Psoas muscle (tissue), 7 donors: ENCODE measurements at regions not wholly inside any gene's neighbourhood (a gene's known extent, or its start where the extent isn't known, plus 50 kb on each side); places are given as distances from the start of the nearest gene placed in this dataset.

ENCODE experiments used
- ATAC-seq, 4 donors: fragments of 200-7000 bp; cut with Tn5 transposase; one replicate each; pipeline ENCODE4 v1.9.1; 2020; ENCODE audit warnings: moderate library complexity in 3 of 4, mild to moderate bottlenecking in 2 of 4
- DNase-seq, 2 donors: peaks; one replicate each; pipeline ENCODE4 v3.0.0-alpha.2; 2020
- H3K27ac ChIP-seq: fragments of 200-600 bp; one replicate; pipeline ENCODE4 v1.8.0; 2022
- H3K27me3 ChIP-seq, 3 donors: fragments of 200-600 bp in 1 of 3; one replicate each; pipeline versions ENCODE4 v1.6.1 to v1.8.0; 2013 to 2022; ENCODE audit warnings: low read length in 2 of 3, mild to moderate bottlenecking in 2 of 3, moderate library complexity in 1 of 3; ENCODE audit not compliant: insufficient read depth in 3 of 3
- H3K36me3 ChIP-seq, 2 donors: fragments of 200-600 bp in 1 of 2; one replicate each; pipeline versions ENCODE4 v1.6.1 to v1.8.0; 2013 to 2022; ENCODE audit warnings: low read depth in 1 of 2, mild to moderate bottlenecking in 1 of 2, moderate library complexity in 1 of 2; ENCODE audit not compliant: insufficient read depth in 1 of 2
- H3K4me1 ChIP-seq: fragments of 200-600 bp; one replicate; pipeline ENCODE4 v1.8.0; 2022
- H3K4me3 ChIP-seq: fragments of 200-600 bp; one replicate; pipeline ENCODE4 v1.8.0; 2022; ENCODE audit warnings: mild to moderate bottlenecking
- H3K9me3 ChIP-seq: fragments of 200-600 bp; one replicate; pipeline ENCODE4 v1.8.0; 2022
- WGBS, 3 donors: extraction: QIAGEN DNeasy Blood & Tissue Kit; methylation state at CpG; one replicate each; pipeline versions ENCODE4 v1.1.6 to v1.1.7; 2013; 5-methylcytosine and 5-hydroxymethylcytosine counted together
- intact Hi-C, 2 donors: fragments of 100-400 bp; cut with DNase I; formaldehyde crosslinking; loops; one replicate each; pipeline versions ENCODE4 v1.11.0 to v1.14.2; 2022
- TF ChIP-seq, protein P1 (sequence below): fragments of 200-600 bp; IDR thresholded peaks from one replicate; pipeline ENCODE4 v1.8.0; 2022; ENCODE audit warnings: antibody characterized with exemption
- donor health status: healthy with polysubstance abuse.
- donor health status: DM: no; HTN: no; CAD: no; lungs with moderate emphysema.
- donor health status: Bipolar disorder and iron deficiency.
- donor health status: healthy.
- donor health status: DM: yes; HTN: yes; CAD: no.
- donor health status: DM: no; HTN: no; CAD: no.
- donor health status: DM: yes; HTN: yes; CAD: no.

GRCh38 chr13:108030769-108031168 lies 184.6 kb downstream of the LIG4 start:
- H3K4me3 ChIP-seq: no peak overlapping the region
- ATAC-seq: no peak
- H3K27ac ChIP-seq: no peak overlapping the region
- TF ChIP-seq, protein P1, sequence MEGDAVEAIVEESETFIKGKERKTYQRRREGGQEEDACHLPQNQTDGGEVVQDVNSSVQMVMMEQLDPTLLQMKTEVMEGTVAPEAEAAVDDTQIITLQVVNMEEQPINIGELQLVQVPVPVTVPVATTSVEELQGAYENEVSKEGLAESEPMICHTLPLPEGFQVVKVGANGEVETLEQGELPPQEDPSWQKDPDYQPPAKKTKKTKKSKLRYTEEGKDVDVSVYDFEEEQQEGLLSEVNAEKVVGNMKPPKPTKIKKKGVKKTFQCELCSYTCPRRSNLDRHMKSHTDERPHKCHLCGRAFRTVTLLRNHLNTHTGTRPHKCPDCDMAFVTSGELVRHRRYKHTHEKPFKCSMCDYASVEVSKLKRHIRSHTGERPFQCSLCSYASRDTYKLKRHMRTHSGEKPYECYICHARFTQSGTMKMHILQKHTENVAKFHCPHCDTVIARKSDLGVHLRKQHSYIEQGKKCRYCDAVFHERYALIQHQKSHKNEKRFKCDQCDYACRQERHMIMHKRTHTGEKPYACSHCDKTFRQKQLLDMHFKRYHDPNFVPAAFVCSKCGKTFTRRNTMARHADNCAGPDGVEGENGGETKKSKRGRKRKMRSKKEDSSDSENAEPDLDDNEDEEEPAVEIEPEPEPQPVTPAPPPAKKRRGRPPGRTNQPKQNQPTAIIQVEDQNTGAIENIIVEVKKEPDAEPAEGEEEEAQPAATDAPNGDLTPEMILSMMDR: no peak
- H3K9me3 ChIP-seq: no peaks in the 10 kb centered on the region
- H3K4me1 ChIP-seq: no peaks in the 10 kb centered on the region
- no peaks in the 10 kb centered on the region for H3K27me3 ChIP-seq
- DNase-seq: no peak
- H3K36me3 ChIP-seq: no peaks in the 10 kb centered on the region
- 0 to 29% (median 4%) methylated on average over 1 of the region's 1 CpG for WGBS, 3 donors
- intact Hi-C loops: no loop called here

- DNase-seq (no peak), ATAC-seq (no peak)
- Histone ChIP-seq H3K9me3 (no peaks in the 10 kb centered on the region), H3K4me1 (no peaks in the 10 kb centered on the region), H3K27me3 (no peaks in the 10 kb centered on the region), H3K4me3 (no peak overlapping the region), H3K27ac (no peak overlapping the region), H3K36me3 (no peaks in the 10 kb centered on the region)
- TF ChIP-seq, protein P1: no peak
- WGBS, 3 donors: 52 to 61% (median 59%) methylated on average over 3 of the region's 3 CpGs
- intact Hi-C loops: no loop called here
Measured at GRCh38 chr13:108026680-108027410, 188.5 kb downstream of the LIG4 start.

DNA sequence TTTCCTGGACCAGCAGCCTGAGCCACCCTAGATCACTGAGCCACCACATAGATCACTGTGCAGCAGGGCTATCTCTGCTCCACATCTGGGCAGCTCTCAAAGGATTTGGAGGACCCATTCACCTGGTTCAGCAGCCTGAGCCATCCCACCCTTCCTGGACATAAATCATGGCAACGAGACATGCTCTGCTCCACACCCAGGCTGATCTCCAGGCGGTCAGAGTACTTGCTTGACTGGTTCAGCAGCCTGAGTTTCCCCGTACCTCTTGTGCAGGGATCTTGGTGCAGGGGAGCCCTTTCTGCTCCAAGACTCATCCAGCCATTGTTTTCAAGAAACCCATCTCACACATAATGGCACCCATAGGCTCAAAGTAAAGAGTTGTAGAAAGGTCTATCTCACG lies 195.3 kb downstream of the LIG4 start:
- 66 to 70% (median 66%) methylated on average over 4 of the region's 4 CpGs for WGBS, 3 donors
- TF ChIP-seq, protein P1: no peak
- ATAC-seq: no peak
- H3K27me3 ChIP-seq: no peaks in the 10 kb centered on the region
- H3K4me1 ChIP-seq: no peaks in the 10 kb centered on the region
- intact Hi-C loops: no loop called here
- no peak for DNase-seq
- H3K9me3 ChIP-seq: no peaks in the 10 kb centered on the region
- H3K27ac ChIP-seq: no peak overlapping the region
- H3K4me3 ChIP-seq: no peak overlapping the region
- H3K36me3 ChIP-seq: no peaks in the 10 kb centered on the region

- intact Hi-C loops: no loop called here
- no peaks in the 10 kb centered on the region for H3K9me3 ChIP-seq
- H3K4me1 ChIP-seq: no peaks in the 10 kb centered on the region
- H3K36me3 ChIP-seq: no peaks in the 10 kb centered on the region
- ATAC-seq (no peak), DNase-seq (no peak)
- no peaks in the 10 kb centered on the region for H3K27me3 ChIP-seq
- 77 to 85% (median 83%) methylated on average over 2 of the region's 2 CpGs for WGBS, 3 donors
- no peak overlapping the region for H3K27ac ChIP-seq
- TF ChIP-seq, protein P1: no peak
- no peak overlapping the region for H3K4me3 ChIP-seq
Measured at GRCh38 chr13:108018371-108018870, 196.9 kb downstream of the LIG4 start.

GRCh38 chr13:108006619-108007018 lies 208.7 kb downstream of the LIG4 start:
- no peak overlapping the region for H3K27ac ChIP-seq
- ATAC-seq: no peak
- no peaks in the 10 kb centered on the region for H3K27me3 ChIP-seq
- H3K9me3 ChIP-seq: peaks cover 6% of the 10 kb centered on the region
- no peaks in the 10 kb centered on the region for H3K4me1 ChIP-seq
- 82 to 85% (median 83%) methylated on average over 9 of the region's 9 CpGs for WGBS, 3 donors
- H3K4me3 ChIP-seq: no peak overlapping the region
- DNase-seq: no peak
- H3K36me3 ChIP-seq: no peaks in the 10 kb centered on the region
- intact Hi-C loops: no loop called here
- TF ChIP-seq, protein P1: no peak
